Endodermal cell (in vitro differentiated cells): ENCODE measurements at regions not wholly inside any gene's neighbourhood (a gene's known extent, or its start where the extent isn't known, plus 50 kb on each side); places are given as distances from the start of the nearest gene placed in this dataset.

Experiments
- DNase-seq: peaks from one replicate; pipeline ENCODE4 v3.0.0-alpha.2; 2017
- H3K27ac ChIP-seq: 2 replicates; pipeline ENCODE4 v1.5.1; 2013; ENCODE audit warnings: mild to moderate bottlenecking, low read depth, low read length, moderate library complexity
- H3K27me3 ChIP-seq: 2 replicates; pipeline ENCODE4 v1.6.1; 2013; ENCODE audit warnings: mild to moderate bottlenecking, low read length, moderate library complexity; ENCODE audit not compliant: insufficient read depth, control insufficient read depth, poor library complexity, severe bottlenecking
- H3K36me3 ChIP-seq: 2 replicates; pipeline ENCODE4 v1.7.0; 2013; ENCODE audit warnings: mild to moderate bottlenecking, low read length, moderate library complexity; ENCODE audit not compliant: control insufficient read depth, insufficient read depth
- H3K4me1 ChIP-seq: one replicate; pipeline ENCODE4 v1.7.0; 2013; ENCODE audit warnings: low read length; ENCODE audit not compliant: control insufficient read depth, insufficient read depth
- H3K4me3 ChIP-seq: 2 replicates; pipeline ENCODE4 v1.5.1; 2013; ENCODE audit warnings: mild to moderate bottlenecking, low read length, moderate library complexity
- H3K9ac ChIP-seq: 2 replicates; pipeline ENCODE4 v1.6.1; 2013; ENCODE audit warnings: mild to moderate bottlenecking, low read length, moderate library complexity; ENCODE audit not compliant: poor library complexity, severe bottlenecking; ENCODE audit errors: extremely low read depth
- H3K9me3 ChIP-seq: 2 replicates; pipeline ENCODE4 v1.6.1; 2013; ENCODE audit warnings: mild to moderate bottlenecking, low read length, moderate library complexity; ENCODE audit not compliant: control insufficient read depth
- H3K27ac Mint-ChIP-seq: 2 replicates; pipeline ENCODE4 v1.8.0; 2020; ENCODE audit warnings: mixed read lengths
- H3K27me3 Mint-ChIP-seq: 2 replicates; pipeline ENCODE4 v1.8.0; 2021; ENCODE audit warnings: mild to moderate bottlenecking, mixed read lengths; ENCODE audit not compliant: insufficient read depth
- H3K36me3 Mint-ChIP-seq: 2 replicates; pipeline ENCODE4 v1.8.0; 2020; ENCODE audit warnings: low read depth, mixed read lengths
- H3K4me1 Mint-ChIP-seq: 2 replicates; pipeline ENCODE4 v1.8.0; 2020; ENCODE audit warnings: mixed read lengths
- H3K4me3 Mint-ChIP-seq: 2 replicates; pipeline ENCODE4 v1.8.0; 2020; ENCODE audit warnings: mild to moderate bottlenecking, moderate library complexity, mixed read lengths
- H3K9me3 Mint-ChIP-seq: 2 replicates; pipeline ENCODE4 v1.8.0; 2020; ENCODE audit warnings: mild to moderate bottlenecking, mixed read lengths
- WGBS, 2 experiments: methylation state at CpG; one replicate each; pipeline versions ENCODE4 v1.1.5 to v1.1.7; 2013; ENCODE audit warnings: missing lambda C conversion rate in 2 of 2, mixed read lengths in 1 of 2; ENCODE audit not compliant: insufficient coverage in 1 of 2, insufficient read length in 1 of 2; 5-methylcytosine and 5-hydroxymethylcytosine counted together
- TF ChIP-seq, protein P1 (sequence below): fragments of 200-600 bp; sonication (generic); conservative IDR thresholded peaks from 2 replicates; pipeline ENCODE4 v1.5.0; 2021; ENCODE audit warnings: antibody characterized with exemption, mild to moderate bottlenecking

DNA sequence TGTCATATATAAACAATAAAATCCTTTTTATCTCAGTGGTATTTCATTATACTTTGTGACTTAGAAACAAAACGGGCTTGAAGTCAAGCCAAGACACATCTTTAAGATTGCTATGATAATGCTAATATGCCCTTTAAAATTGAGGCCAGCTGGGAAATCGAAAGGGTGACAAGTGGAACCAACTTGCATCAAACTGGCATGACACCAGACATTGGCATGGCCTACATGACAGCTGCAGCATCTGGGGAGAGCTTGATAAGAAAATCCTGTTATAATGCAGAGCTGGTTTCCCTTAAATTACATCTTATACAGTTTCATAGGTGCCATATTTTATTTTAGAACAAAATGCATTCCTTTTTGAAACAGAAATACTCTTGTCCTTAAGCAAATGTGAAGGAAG lies 325.2 kb downstream of the ZBBX start:
- Histone ChIP-seq H3K4me1 (no peaks in the 10 kb centered on the region), H3K4me3 (no peak overlapping the region), H3K9me3 (no peaks in the 10 kb centered on the region), H3K27me3 (no peaks in the 10 kb centered on the region), H3K36me3 (no peaks in the 10 kb centered on the region), H3K27ac (no peak overlapping the region), H3K9ac (no peak overlapping the region)
- Mint-ChIP-seq H3K4me3 (no peak overlapping the region), H3K4me1 (peaks cover 12% of the 10 kb centered on the region), H3K27ac (no peak overlapping the region), H3K36me3 (no peaks in the 10 kb centered on the region), H3K9me3 (peaks cover 3% of the 10 kb centered on the region), H3K27me3 (no peaks in the 10 kb centered on the region)
- DNase-seq = no peak
- 84% methylated on average over 2 of the region's 2 CpGs; no CpG with 5 or more reads in 1 of the 2 experiments for WGBS, 2 experiments
- TF ChIP-seq, protein P1, sequence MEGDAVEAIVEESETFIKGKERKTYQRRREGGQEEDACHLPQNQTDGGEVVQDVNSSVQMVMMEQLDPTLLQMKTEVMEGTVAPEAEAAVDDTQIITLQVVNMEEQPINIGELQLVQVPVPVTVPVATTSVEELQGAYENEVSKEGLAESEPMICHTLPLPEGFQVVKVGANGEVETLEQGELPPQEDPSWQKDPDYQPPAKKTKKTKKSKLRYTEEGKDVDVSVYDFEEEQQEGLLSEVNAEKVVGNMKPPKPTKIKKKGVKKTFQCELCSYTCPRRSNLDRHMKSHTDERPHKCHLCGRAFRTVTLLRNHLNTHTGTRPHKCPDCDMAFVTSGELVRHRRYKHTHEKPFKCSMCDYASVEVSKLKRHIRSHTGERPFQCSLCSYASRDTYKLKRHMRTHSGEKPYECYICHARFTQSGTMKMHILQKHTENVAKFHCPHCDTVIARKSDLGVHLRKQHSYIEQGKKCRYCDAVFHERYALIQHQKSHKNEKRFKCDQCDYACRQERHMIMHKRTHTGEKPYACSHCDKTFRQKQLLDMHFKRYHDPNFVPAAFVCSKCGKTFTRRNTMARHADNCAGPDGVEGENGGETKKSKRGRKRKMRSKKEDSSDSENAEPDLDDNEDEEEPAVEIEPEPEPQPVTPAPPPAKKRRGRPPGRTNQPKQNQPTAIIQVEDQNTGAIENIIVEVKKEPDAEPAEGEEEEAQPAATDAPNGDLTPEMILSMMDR = no peak

DNA sequence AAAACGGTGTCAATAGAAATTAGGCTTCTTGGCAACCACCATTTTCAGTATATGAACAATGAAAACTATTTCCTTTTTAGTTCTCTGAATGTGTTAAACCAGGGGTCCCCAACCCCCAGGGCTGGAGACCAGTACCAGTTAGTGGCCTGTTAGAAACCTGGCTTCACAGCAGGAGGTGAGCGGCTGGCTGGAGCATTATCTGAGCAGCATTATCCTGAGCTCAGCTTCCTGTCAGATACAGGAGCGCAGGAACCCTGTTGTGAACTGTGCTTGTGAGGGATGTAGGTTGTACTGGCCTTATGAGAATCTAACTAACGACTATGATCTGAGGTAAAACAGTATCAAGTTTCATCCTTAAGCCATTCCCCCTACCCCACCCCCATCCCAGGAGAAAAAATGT lies 328.7 kb downstream of the ZBBX start:
- TF ChIP-seq, protein P1 = no peak
- no peaks in the 10 kb centered on the region for H3K36me3 Mint-ChIP-seq
- WGBS, 2 experiments = 20 to 75% methylated on average over 1 to 3 of the region's 4 CpGs
- peak; percentile 69 for DNase-seq
- H3K4me3 Mint-ChIP-seq = no peak overlapping the region
- Histone ChIP-seq H3K9ac (no peak overlapping the region), H3K27ac (no peak overlapping the region), H3K4me1 (no peaks in the 10 kb centered on the region), H3K27me3 (no peaks in the 10 kb centered on the region), H3K9me3 (no peaks in the 10 kb centered on the region), H3K4me3 (no peak overlapping the region), H3K36me3 (no peaks in the 10 kb centered on the region)
- H3K9me3 Mint-ChIP-seq = no peaks in the 10 kb centered on the region
- H3K27me3 Mint-ChIP-seq = no peaks in the 10 kb centered on the region
- no peak overlapping the region for H3K27ac Mint-ChIP-seq
- H3K4me1 Mint-ChIP-seq = peaks cover 12% of the 10 kb centered on the region

DNA sequence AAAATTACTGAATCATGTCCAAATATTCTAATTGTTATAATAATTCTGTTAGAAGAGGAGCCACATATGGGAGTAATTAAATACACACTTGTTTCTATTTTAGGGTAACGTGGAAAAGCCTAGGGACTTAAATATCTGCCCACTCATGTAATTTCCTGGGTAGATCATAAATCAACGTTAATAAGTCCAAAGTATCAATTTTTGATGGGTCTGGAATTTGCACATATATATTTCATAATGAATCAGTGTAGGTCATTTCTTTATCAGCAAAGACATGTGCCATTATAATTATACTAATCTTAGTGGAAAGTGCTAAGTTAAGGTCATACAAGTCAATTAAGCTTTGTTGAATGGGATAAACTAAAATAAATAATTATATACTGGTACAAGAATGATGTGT lies 346.2 kb downstream of the ZBBX start:
- Mint-ChIP-seq H3K27ac (no peak overlapping the region), H3K27me3 (no peaks in the 10 kb centered on the region), H3K4me3 (no peak overlapping the region), H3K36me3 (no peaks in the 10 kb centered on the region), H3K4me1 (peaks cover 2% of the 10 kb centered on the region), H3K9me3 (no peaks in the 10 kb centered on the region)
- Histone ChIP-seq H3K27ac (no peak overlapping the region), H3K9me3 (no peaks in the 10 kb centered on the region), H3K9ac (no peak overlapping the region), H3K36me3 (no peaks in the 10 kb centered on the region), H3K27me3 (no peaks in the 10 kb centered on the region), H3K4me1 (no peaks in the 10 kb centered on the region), H3K4me3 (no peak overlapping the region)
- DNase-seq = no peak
- 93% methylated on average over 2 of the region's 2 CpGs; no CpG with 5 or more reads in 1 of the 2 experiments for WGBS, 2 experiments
- TF ChIP-seq, protein P1 = no peak
